ENCODE measurements at regions not wholly inside any gene's neighbourhood (a gene's known extent, or its start where the extent isn't known, plus 50 kb on each side); places are given as distances from the start of the nearest gene placed in this dataset.

GRCh38 chr3:18247139-18247695 lies 177.9 kb downstream of the SATB1 start:
- intact Hi-C loops (cut with micrococcal nuclease) = no loop called here
- ChIA-PET POLR2A (ENCODE audit: partially characterized antibody) (no interaction called here), CTCF (ENCODE audit: partially characterized antibody) (no interaction called here)
- Mint-ChIP-seq H3K36me3 (no peaks in the 10 kb centered on the region), H3K4me1 (peaks cover 0 to 2% (median 0%) of the 10 kb centered on the region in 4 donors), H3K27ac (peak overlapping the region in 1 of 7 donors; percentile 37), H3K9me3 (peaks cover 0 to 3% (median 0%) of the 10 kb centered on the region in 8 donors), H3K27me3 (peaks cover 2 to 4% of the 10 kb centered on the region in 2 donors), H3K4me3 (no peak overlapping the region)
- H3K27me3 ChIP-seq (ENCODE audit: insufficient read depth, low read length) = no peaks in the 10 kb centered on the region
- no peaks in the 10 kb centered on the region for H3K36me3 ChIP-seq (ENCODE audit: insufficient read depth, low read length)
- DNase-seq = no peak
- H3K4me3 ChIP-seq (ENCODE audit: low read length in 2 of 2) = no peak overlapping the region
- no peak overlapping the region for H3K27ac ChIP-seq (ENCODE audit: low read depth, low read length)
- no peaks in the 10 kb centered on the region for H3K9me3 ChIP-seq (ENCODE audit: control insufficient read depth in 1 of 2, low read length in 2 of 2)
- no peaks in the 10 kb centered on the region for H3K4me1 ChIP-seq (ENCODE audit: insufficient read depth, low read length)

- no peaks in the 10 kb centered on the region for H3K36me3 Mint-ChIP-seq
- CTCF ChIA-PET (ENCODE audit: partially characterized antibody) = no interaction called here
- H3K9me3 ChIP-seq (ENCODE audit: control insufficient read depth in 1 of 2, low read length in 2 of 2) = no peaks in the 10 kb centered on the region
- no peaks in the 10 kb centered on the region for H3K27me3 ChIP-seq (ENCODE audit: insufficient read depth, low read length)
- H3K27me3 Mint-ChIP-seq = peaks cover 4 to 7% of the 10 kb centered on the region in 2 donors
- no peaks in the 10 kb centered on the region for H3K36me3 ChIP-seq (ENCODE audit: insufficient read depth, low read length)
- H3K4me1 Mint-ChIP-seq = peaks cover 0 to 2% (median 0%) of the 10 kb centered on the region in 4 donors
- no peak overlapping the region for H3K4me3 ChIP-seq (ENCODE audit: low read length in 2 of 2)
- H3K4me3 Mint-ChIP-seq = no peak overlapping the region
- intact Hi-C loops (cut with micrococcal nuclease) = no loop called here
- H3K9me3 Mint-ChIP-seq = peaks cover 0 to 3% (median 0%) of the 10 kb centered on the region in 8 donors
- POLR2A ChIA-PET (ENCODE audit: partially characterized antibody) = no interaction called here
- H3K27ac ChIP-seq (ENCODE audit: low read depth, low read length) = no peak overlapping the region
- H3K27ac Mint-ChIP-seq = no peak overlapping the region
- DNase-seq = no peak
- H3K4me1 ChIP-seq (ENCODE audit: insufficient read depth, low read length) = no peaks in the 10 kb centered on the region
These were observed 178.6 kb downstream of the SATB1 start for GRCh38 chr3:18246336-18247060.

- Mint-ChIP-seq H3K36me3 (no peaks in the 10 kb centered on the region), H3K27ac (no peak overlapping the region), H3K4me3 (no peak overlapping the region), H3K4me1 (peaks cover 0 to 2% (median 0%) of the 10 kb centered on the region in 4 donors), H3K27me3 (peaks cover 4 to 7% of the 10 kb centered on the region in 2 donors), H3K9me3 (peaks cover 0 to 3% (median 0%) of the 10 kb centered on the region in 8 donors)
- CTCF ChIA-PET (ENCODE audit: partially characterized antibody) = no interaction called here
- DNase-seq = no peak
- intact Hi-C loops (cut with micrococcal nuclease) = no loop called here
- POLR2A ChIA-PET (ENCODE audit: partially characterized antibody) = no interaction called here
- Histone ChIP-seq H3K9me3 (ENCODE audit: control insufficient read depth in 1 of 2, low read length in 2 of 2) (no peaks in the 10 kb centered on the region), H3K4me1 (ENCODE audit: insufficient read depth, low read length) (no peaks in the 10 kb centered on the region), H3K27ac (ENCODE audit: low read depth, low read length) (no peak overlapping the region), H3K36me3 (ENCODE audit: insufficient read depth, low read length) (no peaks in the 10 kb centered on the region), H3K27me3 (ENCODE audit: insufficient read depth, low read length) (no peaks in the 10 kb centered on the region), H3K4me3 (ENCODE audit: low read length in 2 of 2) (no peak overlapping the region)
These were observed 179.4 kb downstream of the SATB1 start for GRCh38 chr3:18245721-18246120.

- no peak for DNase-seq
- peaks cover 13 to 14% of the 10 kb centered on the region in 2 donors for H3K27me3 Mint-ChIP-seq
- peaks cover 0 to 3% (median 0%) of the 10 kb centered on the region in 8 donors for H3K9me3 Mint-ChIP-seq
- Histone ChIP-seq H3K36me3 (ENCODE audit: insufficient read depth, low read length) (no peaks in the 10 kb centered on the region), H3K4me3 (ENCODE audit: low read length in 2 of 2) (no peak overlapping the region), H3K4me1 (ENCODE audit: insufficient read depth, low read length) (no peaks in the 10 kb centered on the region), H3K27me3 (ENCODE audit: insufficient read depth, low read length) (no peaks in the 10 kb centered on the region), H3K9me3 (ENCODE audit: control insufficient read depth in 1 of 2, low read length in 2 of 2) (no peaks in the 10 kb centered on the region), H3K27ac (ENCODE audit: low read depth, low read length) (no peak overlapping the region)
- H3K36me3 Mint-ChIP-seq = no peaks in the 10 kb centered on the region
- ChIA-PET POLR2A (ENCODE audit: partially characterized antibody) (no interaction called here), CTCF (ENCODE audit: partially characterized antibody) (no interaction called here)
- no peak overlapping the region for H3K4me3 Mint-ChIP-seq
- peaks cover 0 to 2% (median 0%) of the 10 kb centered on the region in 4 donors for H3K4me1 Mint-ChIP-seq
- intact Hi-C loops (cut with micrococcal nuclease) = no loop called here
- H3K27ac Mint-ChIP-seq = no peak overlapping the region
These were observed 183.3 kb downstream of the SATB1 start for GRCh38 chr3:18241837-18242236.

GRCh38 chr3:18239674-18240073 lies 185.5 kb downstream of the SATB1 start:
- no peaks in the 10 kb centered on the region for H3K36me3 Mint-ChIP-seq
- Histone ChIP-seq H3K36me3 (ENCODE audit: insufficient read depth, low read length) (no peaks in the 10 kb centered on the region), H3K4me3 (ENCODE audit: low read length in 2 of 2) (no peak overlapping the region), H3K27me3 (ENCODE audit: insufficient read depth, low read length) (no peaks in the 10 kb centered on the region), H3K27ac (ENCODE audit: low read depth, low read length) (no peak overlapping the region), H3K4me1 (ENCODE audit: insufficient read depth, low read length) (no peaks in the 10 kb centered on the region), H3K9me3 (ENCODE audit: control insufficient read depth in 1 of 2, low read length in 2 of 2) (no peaks in the 10 kb centered on the region)
- H3K4me1 Mint-ChIP-seq = no peaks in the 10 kb centered on the region
- H3K4me3 Mint-ChIP-seq = no peak overlapping the region
- ChIA-PET POLR2A (ENCODE audit: partially characterized antibody) (no interaction called here), CTCF (ENCODE audit: partially characterized antibody) (no interaction called here)
- H3K9me3 Mint-ChIP-seq = peaks cover 0 to 3% (median 0%) of the 10 kb centered on the region in 8 donors
- DNase-seq = no peak
- H3K27ac Mint-ChIP-seq = no peak overlapping the region
- peaks cover 15 to 16% of the 10 kb centered on the region in 2 donors for H3K27me3 Mint-ChIP-seq
- intact Hi-C loops (cut with micrococcal nuclease) = no loop called here

GRCh38 chr3:18238746-18239331 lies 186.3 kb downstream of the SATB1 start:
- Histone ChIP-seq H3K36me3 (ENCODE audit: insufficient read depth, low read length) (no peaks in the 10 kb centered on the region), H3K4me1 (ENCODE audit: insufficient read depth, low read length) (no peaks in the 10 kb centered on the region), H3K27me3 (ENCODE audit: insufficient read depth, low read length) (no peaks in the 10 kb centered on the region), H3K27ac (ENCODE audit: low read depth, low read length) (no peak overlapping the region), H3K4me3 (ENCODE audit: low read length in 2 of 2) (no peak overlapping the region), H3K9me3 (ENCODE audit: control insufficient read depth in 1 of 2, low read length in 2 of 2) (no peaks in the 10 kb centered on the region)
- H3K4me3 Mint-ChIP-seq = no peak overlapping the region
- H3K9me3 Mint-ChIP-seq = peaks cover 0 to 3% (median 0%) of the 10 kb centered on the region in 8 donors
- H3K4me1 Mint-ChIP-seq = no peaks in the 10 kb centered on the region
- intact Hi-C loops (cut with micrococcal nuclease) = no loop called here
- ChIA-PET CTCF (ENCODE audit: partially characterized antibody) (no interaction called here), POLR2A (ENCODE audit: partially characterized antibody) (no interaction called here)
- H3K27ac Mint-ChIP-seq = no peak overlapping the region
- H3K36me3 Mint-ChIP-seq = no peaks in the 10 kb centered on the region
- peaks cover 18% of the 10 kb centered on the region in 2 donors for H3K27me3 Mint-ChIP-seq
- no peak for DNase-seq

- CTCF ChIA-PET (ENCODE audit: partially characterized antibody) = no interaction called here
- Mint-ChIP-seq H3K27ac (no peak overlapping the region), H3K36me3 (no peaks in the 10 kb centered on the region), H3K4me1 (no peaks in the 10 kb centered on the region), H3K9me3 (peaks cover 0 to 2% (median 0%) of the 10 kb centered on the region in 8 donors), H3K4me3 (no peak overlapping the region), H3K27me3 (peaks cover 19 to 21% of the 10 kb centered on the region in 2 donors)
- Histone ChIP-seq H3K27me3 (ENCODE audit: insufficient read depth, low read length) (no peaks in the 10 kb centered on the region), H3K27ac (ENCODE audit: low read depth, low read length) (no peak overlapping the region), H3K4me3 (ENCODE audit: low read length in 2 of 2) (no peak overlapping the region), H3K4me1 (ENCODE audit: insufficient read depth, low read length) (no peaks in the 10 kb centered on the region), H3K36me3 (ENCODE audit: insufficient read depth, low read length) (no peaks in the 10 kb centered on the region), H3K9me3 (ENCODE audit: control insufficient read depth in 1 of 2, low read length in 2 of 2) (no peaks in the 10 kb centered on the region)
- POLR2A ChIA-PET (ENCODE audit: partially characterized antibody) = no interaction called here
- no peak for DNase-seq
- intact Hi-C loops (cut with micrococcal nuclease) = no loop called here
These were observed 186.8 kb downstream of the SATB1 start for GRCh38 chr3:18238332-18238731.

All from CD4-positive, alpha-beta memory T cell (primary cell).